ENCODE measurements at regions not wholly inside any gene's neighbourhood (a gene's known extent, or its start where the extent isn't known, plus 50 kb on each side); places are given as distances from the start of the nearest gene placed in this dataset.

DNA sequence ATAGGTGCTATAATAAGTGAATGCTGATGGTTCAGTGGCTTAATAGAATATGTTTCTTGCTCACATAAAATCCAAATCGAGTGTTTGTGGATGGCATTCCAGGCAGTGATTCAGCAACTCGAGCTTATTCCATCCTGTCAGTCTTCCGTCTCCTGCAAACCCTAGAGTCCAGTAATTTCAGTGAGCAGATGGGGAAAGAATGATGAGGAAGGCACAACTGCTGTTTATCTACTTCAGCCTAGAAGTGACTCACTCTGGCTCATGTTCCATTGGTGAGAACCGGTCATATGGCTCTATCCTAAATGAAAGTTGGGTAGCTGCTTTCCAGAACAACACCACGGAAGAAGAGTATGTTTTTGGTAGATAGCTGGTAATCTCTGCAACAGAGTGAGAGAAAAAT is 421.8 kb upstream of the PDE3A start:
- Mint-ChIP-seq H3K4me3 (no peak overlapping the region), H3K27ac (no peak overlapping the region), H3K27me3 (ENCODE audit: low read depth) (no peaks in the 10 kb centered on the region), H3K36me3 (no peaks in the 10 kb centered on the region), H3K4me1 (peaks cover 18% of the 10 kb centered on the region), H3K9me3 (no peaks in the 10 kb centered on the region)
- TF ChIP-seq, protein P1, sequence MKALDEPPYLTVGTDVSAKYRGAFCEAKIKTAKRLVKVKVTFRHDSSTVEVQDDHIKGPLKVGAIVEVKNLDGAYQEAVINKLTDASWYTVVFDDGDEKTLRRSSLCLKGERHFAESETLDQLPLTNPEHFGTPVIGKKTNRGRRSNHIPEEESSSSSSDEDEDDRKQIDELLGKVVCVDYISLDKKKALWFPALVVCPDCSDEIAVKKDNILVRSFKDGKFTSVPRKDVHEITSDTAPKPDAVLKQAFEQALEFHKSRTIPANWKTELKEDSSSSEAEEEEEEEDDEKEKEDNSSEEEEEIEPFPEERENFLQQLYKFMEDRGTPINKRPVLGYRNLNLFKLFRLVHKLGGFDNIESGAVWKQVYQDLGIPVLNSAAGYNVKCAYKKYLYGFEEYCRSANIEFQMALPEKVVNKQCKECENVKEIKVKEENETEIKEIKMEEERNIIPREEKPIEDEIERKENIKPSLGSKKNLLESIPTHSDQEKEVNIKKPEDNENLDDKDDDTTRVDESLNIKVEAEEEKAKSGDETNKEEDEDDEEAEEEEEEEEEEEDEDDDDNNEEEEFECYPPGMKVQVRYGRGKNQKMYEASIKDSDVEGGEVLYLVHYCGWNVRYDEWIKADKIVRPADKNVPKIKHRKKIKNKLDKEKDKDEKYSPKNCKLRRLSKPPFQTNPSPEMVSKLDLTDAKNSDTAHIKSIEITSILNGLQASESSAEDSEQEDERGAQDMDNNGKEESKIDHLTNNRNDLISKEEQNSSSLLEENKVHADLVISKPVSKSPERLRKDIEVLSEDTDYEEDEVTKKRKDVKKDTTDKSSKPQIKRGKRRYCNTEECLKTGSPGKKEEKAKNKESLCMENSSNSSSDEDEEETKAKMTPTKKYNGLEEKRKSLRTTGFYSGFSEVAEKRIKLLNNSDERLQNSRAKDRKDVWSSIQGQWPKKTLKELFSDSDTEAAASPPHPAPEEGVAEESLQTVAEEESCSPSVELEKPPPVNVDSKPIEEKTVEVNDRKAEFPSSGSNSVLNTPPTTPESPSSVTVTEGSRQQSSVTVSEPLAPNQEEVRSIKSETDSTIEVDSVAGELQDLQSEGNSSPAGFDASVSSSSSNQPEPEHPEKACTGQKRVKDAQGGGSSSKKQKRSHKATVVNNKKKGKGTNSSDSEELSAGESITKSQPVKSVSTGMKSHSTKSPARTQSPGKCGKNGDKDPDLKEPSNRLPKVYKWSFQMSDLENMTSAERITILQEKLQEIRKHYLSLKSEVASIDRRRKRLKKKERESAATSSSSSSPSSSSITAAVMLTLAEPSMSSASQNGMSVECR (CRISPR knock-in tag; IDR thresholded peaks at IDR 0.05; ENCODE audit: borderline replicate concordance) = no peak
- TF ChIP-seq ZNF423 (CRISPR knock-in tag; IDR thresholded peaks at IDR 0.05) = no peak
- no peak for TF ChIP-seq EMX1 (CRISPR knock-in tag; IDR thresholded peaks at IDR 0.05)
- TF ChIP-seq, protein P2, sequence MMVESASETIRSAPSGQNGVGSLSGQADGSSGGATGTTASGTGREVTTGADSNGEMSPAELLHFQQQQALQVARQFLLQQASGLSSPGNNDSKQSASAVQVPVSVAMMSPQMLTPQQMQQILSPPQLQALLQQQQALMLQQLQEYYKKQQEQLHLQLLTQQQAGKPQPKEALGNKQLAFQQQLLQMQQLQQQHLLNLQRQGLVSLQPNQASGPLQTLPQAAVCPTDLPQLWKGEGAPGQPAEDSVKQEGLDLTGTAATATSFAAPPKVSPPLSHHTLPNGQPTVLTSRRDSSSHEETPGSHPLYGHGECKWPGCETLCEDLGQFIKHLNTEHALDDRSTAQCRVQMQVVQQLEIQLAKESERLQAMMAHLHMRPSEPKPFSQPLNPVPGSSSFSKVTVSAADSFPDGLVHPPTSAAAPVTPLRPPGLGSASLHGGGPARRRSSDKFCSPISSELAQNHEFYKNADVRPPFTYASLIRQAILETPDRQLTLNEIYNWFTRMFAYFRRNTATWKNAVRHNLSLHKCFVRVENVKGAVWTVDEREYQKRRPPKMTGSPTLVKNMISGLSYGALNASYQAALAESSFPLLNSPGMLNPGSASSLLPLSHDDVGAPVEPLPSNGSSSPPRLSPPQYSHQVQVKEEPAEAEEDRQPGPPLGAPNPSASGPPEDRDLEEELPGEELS (CRISPR knock-in tag; IDR thresholded peaks at IDR 0.05) = no peak
- ATAC-seq (no peak), DNase-seq (ENCODE audit: low spot score) (no peak)
- POLR2A ChIA-PET = no interaction called here
- CTCF ChIA-PET = no interaction called here

DNA sequence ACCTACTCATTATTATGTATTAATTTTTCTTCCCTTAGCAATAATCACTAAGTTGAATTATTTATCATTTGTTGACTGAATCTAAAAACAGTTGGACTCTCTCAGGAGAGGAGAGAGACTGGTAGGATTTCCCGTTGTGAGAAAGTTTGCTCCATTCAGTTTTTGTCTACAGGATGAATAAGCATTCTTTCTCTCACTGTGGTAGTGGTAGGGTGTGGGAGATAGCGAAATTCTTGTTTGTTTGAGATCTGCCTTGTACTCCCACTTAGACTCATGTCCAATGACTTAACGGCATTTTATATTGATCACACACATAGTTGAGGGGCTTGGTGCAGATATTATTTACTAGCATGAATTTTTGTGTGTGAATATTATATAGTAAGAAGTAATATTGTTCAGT is 421.0 kb upstream of the PDE3A start:
- H3K9me3 Mint-ChIP-seq = no peaks in the 10 kb centered on the region
- ChIA-PET POLR2A (no interaction called here), CTCF (no interaction called here)
- no peaks in the 10 kb centered on the region for H3K27me3 Mint-ChIP-seq (ENCODE audit: low read depth)
- ATAC-seq = no peak
- no peak for DNase-seq (ENCODE audit: low spot score)
- H3K36me3 Mint-ChIP-seq = no peaks in the 10 kb centered on the region
- no peak overlapping the region for H3K4me3 Mint-ChIP-seq
- peaks cover 15% of the 10 kb centered on the region for H3K4me1 Mint-ChIP-seq
- H3K27ac Mint-ChIP-seq = no peak overlapping the region
- TF ChIP-seq TEAD4 (CRISPR knock-in tag; IDR thresholded peaks at IDR 0.05) (no peak), MXD4 (CRISPR knock-in tag; IDR thresholded peaks at IDR 0.05; ENCODE audit: borderline replicate concordance) (no peak)
- TF ChIP-seq, protein P3, sequence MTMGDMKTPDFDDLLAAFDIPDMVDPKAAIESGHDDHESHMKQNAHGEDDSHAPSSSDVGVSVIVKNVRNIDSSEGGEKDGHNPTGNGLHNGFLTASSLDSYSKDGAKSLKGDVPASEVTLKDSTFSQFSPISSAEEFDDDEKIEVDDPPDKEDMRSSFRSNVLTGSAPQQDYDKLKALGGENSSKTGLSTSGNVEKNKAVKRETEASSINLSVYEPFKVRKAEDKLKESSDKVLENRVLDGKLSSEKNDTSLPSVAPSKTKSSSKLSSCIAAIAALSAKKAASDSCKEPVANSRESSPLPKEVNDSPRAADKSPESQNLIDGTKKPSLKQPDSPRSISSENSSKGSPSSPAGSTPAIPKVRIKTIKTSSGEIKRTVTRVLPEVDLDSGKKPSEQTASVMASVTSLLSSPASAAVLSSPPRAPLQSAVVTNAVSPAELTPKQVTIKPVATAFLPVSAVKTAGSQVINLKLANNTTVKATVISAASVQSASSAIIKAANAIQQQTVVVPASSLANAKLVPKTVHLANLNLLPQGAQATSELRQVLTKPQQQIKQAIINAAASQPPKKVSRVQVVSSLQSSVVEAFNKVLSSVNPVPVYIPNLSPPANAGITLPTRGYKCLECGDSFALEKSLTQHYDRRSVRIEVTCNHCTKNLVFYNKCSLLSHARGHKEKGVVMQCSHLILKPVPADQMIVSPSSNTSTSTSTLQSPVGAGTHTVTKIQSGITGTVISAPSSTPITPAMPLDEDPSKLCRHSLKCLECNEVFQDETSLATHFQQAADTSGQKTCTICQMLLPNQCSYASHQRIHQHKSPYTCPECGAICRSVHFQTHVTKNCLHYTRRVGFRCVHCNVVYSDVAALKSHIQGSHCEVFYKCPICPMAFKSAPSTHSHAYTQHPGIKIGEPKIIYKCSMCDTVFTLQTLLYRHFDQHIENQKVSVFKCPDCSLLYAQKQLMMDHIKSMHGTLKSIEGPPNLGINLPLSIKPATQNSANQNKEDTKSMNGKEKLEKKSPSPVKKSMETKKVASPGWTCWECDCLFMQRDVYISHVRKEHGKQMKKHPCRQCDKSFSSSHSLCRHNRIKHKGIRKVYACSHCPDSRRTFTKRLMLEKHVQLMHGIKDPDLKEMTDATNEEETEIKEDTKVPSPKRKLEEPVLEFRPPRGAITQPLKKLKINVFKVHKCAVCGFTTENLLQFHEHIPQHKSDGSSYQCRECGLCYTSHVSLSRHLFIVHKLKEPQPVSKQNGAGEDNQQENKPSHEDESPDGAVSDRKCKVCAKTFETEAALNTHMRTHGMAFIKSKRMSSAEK (CRISPR knock-in tag; IDR thresholded peaks at IDR 0.05; ENCODE audit: borderline replicate concordance) = no peak
- TF ChIP-seq, protein P4, sequence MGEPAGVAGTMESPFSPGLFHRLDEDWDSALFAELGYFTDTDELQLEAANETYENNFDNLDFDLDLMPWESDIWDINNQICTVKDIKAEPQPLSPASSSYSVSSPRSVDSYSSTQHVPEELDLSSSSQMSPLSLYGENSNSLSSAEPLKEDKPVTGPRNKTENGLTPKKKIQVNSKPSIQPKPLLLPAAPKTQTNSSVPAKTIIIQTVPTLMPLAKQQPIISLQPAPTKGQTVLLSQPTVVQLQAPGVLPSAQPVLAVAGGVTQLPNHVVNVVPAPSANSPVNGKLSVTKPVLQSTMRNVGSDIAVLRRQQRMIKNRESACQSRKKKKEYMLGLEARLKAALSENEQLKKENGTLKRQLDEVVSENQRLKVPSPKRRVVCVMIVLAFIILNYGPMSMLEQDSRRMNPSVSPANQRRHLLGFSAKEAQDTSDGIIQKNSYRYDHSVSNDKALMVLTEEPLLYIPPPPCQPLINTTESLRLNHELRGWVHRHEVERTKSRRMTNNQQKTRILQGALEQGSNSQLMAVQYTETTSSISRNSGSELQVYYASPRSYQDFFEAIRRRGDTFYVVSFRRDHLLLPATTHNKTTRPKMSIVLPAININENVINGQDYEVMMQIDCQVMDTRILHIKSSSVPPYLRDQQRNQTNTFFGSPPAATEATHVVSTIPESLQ (CRISPR knock-in tag; IDR thresholded peaks at IDR 0.05) = no peak

DNA sequence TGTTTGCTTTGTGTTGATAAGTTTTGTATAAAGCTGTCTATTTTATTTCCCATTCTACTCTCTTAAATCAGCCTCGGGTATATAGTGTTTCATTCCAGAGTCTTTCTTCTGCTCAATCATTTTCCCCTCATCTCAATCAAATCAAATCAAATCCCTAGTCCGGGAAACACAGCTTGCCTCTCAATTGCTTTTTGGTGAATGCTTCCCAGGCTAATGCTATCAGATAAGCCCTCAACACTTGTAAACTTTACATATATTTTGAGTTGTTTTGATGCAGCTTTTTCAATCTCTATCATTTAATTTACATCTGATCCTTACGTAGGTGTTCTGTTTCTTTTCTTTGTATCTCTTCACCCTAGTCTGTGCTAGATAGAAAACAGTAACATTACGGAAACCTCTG is 416.7 kb upstream of the PDE3A start:
- DNase-seq (ENCODE audit: low spot score) (no peak), ATAC-seq (no peak)
- Mint-ChIP-seq H3K27me3 (ENCODE audit: low read depth) (no peaks in the 10 kb centered on the region), H3K36me3 (no peaks in the 10 kb centered on the region), H3K27ac (no peak overlapping the region), H3K9me3 (no peaks in the 10 kb centered on the region), H3K4me1 (no peaks in the 10 kb centered on the region), H3K4me3 (no peak overlapping the region)
- CTCF ChIA-PET = no interaction called here
- POLR2A ChIA-PET = no interaction called here
- TF ChIP-seq RELA (CRISPR knock-in tag; IDR thresholded peaks at IDR 0.05; ENCODE audit: borderline replicate concordance) (no peak), NFATC4 (CRISPR knock-in tag; IDR thresholded peaks at IDR 0.05) (no peak), ZNF423 (CRISPR knock-in tag; IDR thresholded peaks at IDR 0.05) (no peak), MYBL2 (CRISPR knock-in tag; IDR thresholded peaks at IDR 0.05) (no peak)
- TF ChIP-seq, protein P3 (CRISPR knock-in tag; IDR thresholded peaks at IDR 0.05; ENCODE audit: borderline replicate concordance) = no peak
- TF ChIP-seq, protein P5, sequence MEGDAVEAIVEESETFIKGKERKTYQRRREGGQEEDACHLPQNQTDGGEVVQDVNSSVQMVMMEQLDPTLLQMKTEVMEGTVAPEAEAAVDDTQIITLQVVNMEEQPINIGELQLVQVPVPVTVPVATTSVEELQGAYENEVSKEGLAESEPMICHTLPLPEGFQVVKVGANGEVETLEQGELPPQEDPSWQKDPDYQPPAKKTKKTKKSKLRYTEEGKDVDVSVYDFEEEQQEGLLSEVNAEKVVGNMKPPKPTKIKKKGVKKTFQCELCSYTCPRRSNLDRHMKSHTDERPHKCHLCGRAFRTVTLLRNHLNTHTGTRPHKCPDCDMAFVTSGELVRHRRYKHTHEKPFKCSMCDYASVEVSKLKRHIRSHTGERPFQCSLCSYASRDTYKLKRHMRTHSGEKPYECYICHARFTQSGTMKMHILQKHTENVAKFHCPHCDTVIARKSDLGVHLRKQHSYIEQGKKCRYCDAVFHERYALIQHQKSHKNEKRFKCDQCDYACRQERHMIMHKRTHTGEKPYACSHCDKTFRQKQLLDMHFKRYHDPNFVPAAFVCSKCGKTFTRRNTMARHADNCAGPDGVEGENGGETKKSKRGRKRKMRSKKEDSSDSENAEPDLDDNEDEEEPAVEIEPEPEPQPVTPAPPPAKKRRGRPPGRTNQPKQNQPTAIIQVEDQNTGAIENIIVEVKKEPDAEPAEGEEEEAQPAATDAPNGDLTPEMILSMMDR (IDR thresholded peaks at IDR 0.05) = no peak
